Esophagus squamous epithelium (tissue), 4 donors: ENCODE measurements at regions not wholly inside any gene's neighbourhood (a gene's known extent, or its start where the extent isn't known, plus 50 kb on each side); places are given as distances from the start of the nearest gene placed in this dataset.

Experiments
- CTCF ChIP-seq, 6 experiments: fragments of 450-650 bp in 4 of 6; fragments of 200-600 bp in 2 of 6; sonication (generic) in 2 of 6; IDR thresholded peaks; one replicate each; pipeline ENCODE4 v1.5.1; 2016 to 2019; ENCODE audit warnings: antibody characterized with exemption in 6 of 6, mild to moderate bottlenecking in 4 of 6, moderate library complexity in 4 of 6
- POLR2A ChIP-seq, 4 donors: fragments of 450-650 bp; IDR thresholded peaks; one replicate each; pipeline ENCODE4 v1.6.1; 2017; ENCODE audit warnings: antibody characterized with exemption in 4 of 4, mild to moderate bottlenecking in 4 of 4, moderate library complexity in 3 of 4

- no peak for TF ChIP-seq CTCF (IDR thresholded peaks at IDR 0.05)
- no peak for TF ChIP-seq POLR2A (IDR thresholded peaks at IDR 0.05)
Measured at GRCh38 chr5:30693326-30693725, 500.2 kb upstream of the CDH6 start.
